Stimulated activated CD4-positive, alpha-beta T cell treated with anti-CD3 and anti-CD28 coated beads, Interleukin-12 subunit alpha, Interleukin-12 subunit beta, amount 100 ng/mL, for 4 hours (primary cell): ENCODE measurements at regions not wholly inside any gene's neighbourhood (a gene's known extent, or its start where the extent isn't known, plus 50 kb on each side); places are given as distances from the start of the nearest gene placed in this dataset.
"Not testable (repeated sequence)": the region's sequence is repeated elsewhere in the genome, so short reads cannot be mapped to it uniquely, and the experiment has no call there.

Source experiments
- DNase-seq: peaks from one replicate; pipeline ENCODE4 v3.0.0-alpha.2; 2020

- DNase-seq, result no peak
Observed at GRCh38 chr10:45199205-45199740, 116.1 kb downstream of the OR13A1 start.

GRCh38 chr10:45201271-45201670, 114.1 kb downstream of the OR13A1 start:
- DNase-seq, result no peak

GRCh38 chr10:45202242-45202641, 113.2 kb downstream of the OR13A1 start:
- no peak for DNase-seq

- no peak for DNase-seq
Observed at GRCh38 chr10:45204954-45205775, 110.2 kb downstream of the OR13A1 start.

- DNase-seq, result no peak
Observed at GRCh38 chr10:45209888-45210287, 105.5 kb downstream of the OR13A1 start.

GRCh38 chr10:45211576-45211975, 103.8 kb downstream of the OR13A1 start:
- DNase-seq, result no peak

GRCh38 chr10:45219416-45219815, 96.0 kb downstream of the OR13A1 start:
- DNase-seq, result no peak

- DNase-seq, result no peak
Observed at GRCh38 chr10:45220931-45221330, 94.5 kb downstream of the OR13A1 start.

- DNase-seq, result no peak
Observed at GRCh38 chr10:45224219-45224841, 91.1 kb downstream of the OR13A1 start.

- no peak for DNase-seq
Observed at GRCh38 chr10:45227042-45227441, 88.4 kb downstream of the OR13A1 start.

- no peak for DNase-seq
Observed at GRCh38 chr10:45227456-45227855, 88.0 kb downstream of the OR13A1 start.

- DNase-seq, result no peak
Observed at GRCh38 chr10:45229823-45230222, 85.6 kb downstream of the OR13A1 start.

- peak; percentile 35 for DNase-seq
Observed at GRCh38 chr10:45235260-45235769, 80.1 kb downstream of the OR13A1 start.

GRCh38 chr10:45235798-45236220, 79.6 kb downstream of the OR13A1 start:
- DNase-seq, result no peak

GRCh38 chr10:45238896-45239295, 76.5 kb downstream of the OR13A1 start:
- DNase-seq, result no peak

GRCh38 chr10:45239642-45240041, 75.8 kb downstream of the OR13A1 start:
- DNase-seq, result no peak

- DNase-seq, result no peak
Observed at GRCh38 chr10:45241865-45242520, 73.4 kb downstream of the OR13A1 start.

GRCh38 chr10:45243261-45243660, 72.1 kb downstream of the OR13A1 start:
- DNase-seq, result no peak

GRCh38 chr10:45246522-45246921, 68.9 kb downstream of the OR13A1 start:
- no peak for DNase-seq

- no peak for DNase-seq
Observed at GRCh38 chr10:45249978-45250693, 65.3 kb downstream of the OR13A1 start.

- DNase-seq, result not testable (repeated sequence)
Observed at GRCh38 chr10:45250694-45251075, 64.7 kb downstream of the OR13A1 start.
